ENCODE measurements at regions not wholly inside any gene's neighbourhood (a gene's known extent, or its start where the extent isn't known, plus 50 kb on each side); places are given as distances from the start of the nearest gene placed in this dataset.
"Not testable (repeated sequence)": the region's sequence is repeated elsewhere in the genome, so short reads cannot be mapped to it uniquely, and the experiment has no call there.

GRCh38 chr14:84303140-84303539, 1226.8 kb upstream of the FLRT2 start:
- no peaks in the 10 kb centered on the region for H3K27me3 Mint-ChIP-seq (ENCODE audit: low read depth)
- peaks cover 3% of the 10 kb centered on the region for H3K36me3 Mint-ChIP-seq (ENCODE audit: low read depth)
- H3K4me1 Mint-ChIP-seq = peaks cover 21% of the 10 kb centered on the region
- H3K27ac Mint-ChIP-seq (ENCODE audit: unreplicated experiment) = no peak overlapping the region
- DNase-seq (ENCODE audit: low read depth, low spot score) = no peak
- TF ChIP-seq CTCF (conservative IDR thresholded peaks at IDR 0.05) = no peak
- H3K9me3 Mint-ChIP-seq = peaks cover 12% of the 10 kb centered on the region
- no peak overlapping the region for H3K4me3 Mint-ChIP-seq

GRCh38 chr14:84312551-84312950, 1217.4 kb upstream of the FLRT2 start:
- Mint-ChIP-seq H3K27ac (ENCODE audit: unreplicated experiment) (no peak overlapping the region), H3K4me1 (no peaks in the 10 kb centered on the region), H3K27me3 (ENCODE audit: low read depth) (no peaks in the 10 kb centered on the region), H3K36me3 (ENCODE audit: low read depth) (peaks cover 2% of the 10 kb centered on the region), H3K9me3 (peaks cover 9% of the 10 kb centered on the region), H3K4me3 (no peak overlapping the region)
- TF ChIP-seq CTCF (conservative IDR thresholded peaks at IDR 0.05) = no peak
- DNase-seq (ENCODE audit: low read depth, low spot score) = no peak

- TF ChIP-seq CTCF (conservative IDR thresholded peaks at IDR 0.05) = no peak
- no peaks in the 10 kb centered on the region for H3K4me1 Mint-ChIP-seq
- H3K4me3 Mint-ChIP-seq = no peak overlapping the region
- no peaks in the 10 kb centered on the region for H3K36me3 Mint-ChIP-seq (ENCODE audit: low read depth)
- H3K27me3 Mint-ChIP-seq (ENCODE audit: low read depth) = no peaks in the 10 kb centered on the region
- H3K27ac Mint-ChIP-seq (ENCODE audit: unreplicated experiment) = no peak overlapping the region
- H3K9me3 Mint-ChIP-seq = no peaks in the 10 kb centered on the region
- no peak for DNase-seq (ENCODE audit: low read depth, low spot score)
Observed at GRCh38 chr14:84323450-84323849, 1206.5 kb upstream of the FLRT2 start.

DNA sequence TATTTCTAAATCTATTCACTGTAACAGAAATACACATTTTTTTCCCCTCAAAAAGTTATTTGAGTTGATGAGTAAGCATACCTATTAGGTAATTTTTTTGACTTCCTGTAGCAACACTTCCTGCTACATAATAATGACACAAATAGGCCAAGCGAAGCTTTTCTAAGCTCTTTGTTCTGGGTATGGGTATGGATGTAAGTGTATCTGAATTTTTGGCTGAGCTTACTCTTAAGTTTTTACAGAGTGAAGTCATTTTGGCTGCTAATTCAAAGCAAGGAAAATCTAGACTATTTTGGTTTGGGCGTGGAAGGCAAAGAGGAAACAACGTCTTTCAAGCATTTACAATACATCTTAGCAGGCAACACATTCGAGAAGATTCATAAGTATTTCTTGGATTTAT, 1206.0 kb upstream of the FLRT2 start:
- no peak for DNase-seq (ENCODE audit: low read depth, low spot score)
- Mint-ChIP-seq H3K27me3 (ENCODE audit: low read depth) (no peaks in the 10 kb centered on the region), H3K4me3 (no peak overlapping the region), H3K36me3 (ENCODE audit: low read depth) (no peaks in the 10 kb centered on the region), H3K4me1 (no peaks in the 10 kb centered on the region), H3K9me3 (no peaks in the 10 kb centered on the region), H3K27ac (ENCODE audit: unreplicated experiment) (no peak overlapping the region)
- TF ChIP-seq CTCF (conservative IDR thresholded peaks at IDR 0.05) = no peak

DNA sequence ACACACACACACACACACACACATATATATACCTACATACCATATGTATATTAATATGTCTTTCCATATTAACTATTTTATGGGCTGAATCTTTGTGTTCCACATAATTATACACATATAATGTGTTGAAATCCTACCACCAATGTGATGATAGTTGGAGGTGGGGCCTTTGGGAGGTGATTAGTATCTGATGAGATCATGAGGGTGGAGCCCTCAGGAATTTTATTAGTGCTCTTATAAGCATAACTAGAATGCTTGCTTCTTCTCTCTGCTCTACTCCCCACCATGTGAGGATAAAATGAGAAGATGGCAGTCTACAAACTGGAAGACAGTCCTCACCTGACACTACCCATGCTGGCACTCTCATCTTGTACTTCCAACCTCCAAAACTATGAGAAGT, 1193.5 kb upstream of the FLRT2 start:
- no peaks in the 10 kb centered on the region for H3K27me3 Mint-ChIP-seq (ENCODE audit: low read depth)
- no peak overlapping the region for H3K4me3 Mint-ChIP-seq
- no peak overlapping the region for H3K27ac Mint-ChIP-seq (ENCODE audit: unreplicated experiment)
- no peaks in the 10 kb centered on the region for H3K36me3 Mint-ChIP-seq (ENCODE audit: low read depth)
- no peaks in the 10 kb centered on the region for H3K4me1 Mint-ChIP-seq
- TF ChIP-seq CTCF (conservative IDR thresholded peaks at IDR 0.05) = no peak
- peaks cover 6% of the 10 kb centered on the region for H3K9me3 Mint-ChIP-seq
- no peak for DNase-seq (ENCODE audit: low read depth, low spot score)

DNA sequence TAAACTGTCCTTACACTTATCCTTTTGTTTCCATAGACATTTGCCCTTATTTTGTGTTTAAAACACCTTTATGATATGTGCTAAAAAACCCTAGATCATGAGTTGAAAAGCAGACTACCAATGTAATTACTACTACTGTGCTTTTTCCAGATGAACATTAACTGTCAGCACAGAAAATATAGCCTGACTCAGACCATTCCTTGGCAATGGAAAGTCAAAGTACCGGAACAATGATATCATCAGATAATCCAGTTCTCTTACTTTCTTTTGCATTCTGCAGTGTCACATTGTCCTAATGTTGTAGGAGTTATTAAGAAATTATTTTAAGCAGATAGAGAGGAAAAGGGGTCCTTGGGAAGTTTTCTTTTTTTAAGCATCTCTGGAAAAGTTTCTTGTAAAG, 1189.0 kb upstream of the FLRT2 start:
- no peaks in the 10 kb centered on the region for H3K9me3 Mint-ChIP-seq
- no peak for TF ChIP-seq CTCF (conservative IDR thresholded peaks at IDR 0.05)
- H3K27ac Mint-ChIP-seq (ENCODE audit: unreplicated experiment) = no peak overlapping the region
- no peak overlapping the region for H3K4me3 Mint-ChIP-seq
- no peaks in the 10 kb centered on the region for H3K4me1 Mint-ChIP-seq
- DNase-seq (ENCODE audit: low read depth, low spot score) = no peak
- H3K27me3 Mint-ChIP-seq (ENCODE audit: low read depth) = no peaks in the 10 kb centered on the region
- no peaks in the 10 kb centered on the region for H3K36me3 Mint-ChIP-seq (ENCODE audit: low read depth)

GRCh38 chr14:84341867-84342266, 1188.1 kb upstream of the FLRT2 start:
- not testable (repeated sequence) for H3K4me3 Mint-ChIP-seq, H3K4me1 Mint-ChIP-seq

More at GRCh38 chr14:84341867-84342266, 1188.1 kb upstream of the FLRT2 start:
- not testable (repeated sequence) for H3K27me3 Mint-ChIP-seq (ENCODE audit: low read depth); H3K27ac Mint-ChIP-seq (ENCODE audit: unreplicated experiment); DNase-seq (ENCODE audit: low read depth, low spot score); H3K9me3 Mint-ChIP-seq; H3K36me3 Mint-ChIP-seq (ENCODE audit: low read depth)
